ENCODE measurements at regions not wholly inside any gene's neighbourhood (a gene's known extent, or its start where the extent isn't known, plus 50 kb on each side); places are given as distances from the start of the nearest gene placed in this dataset.

GRCh38 chr6:170127151-170127550 is 163.7 kb downstream of the DLL1 start:
- Histone ChIP-seq H3K27ac (ENCODE audit: low read depth) (no peak overlapping the region), H3K79me2 (replicated peaks; ENCODE audit: insufficient read depth) (no peaks in the 10 kb centered on the region), H3K36me3 (ENCODE audit: insufficient read depth) (no peaks in the 10 kb centered on the region), H3F3A (replicated peaks; ENCODE audit: low read depth) (no peaks in the 10 kb centered on the region), H3K4me2 (no peak overlapping the region), H3K4me3 (no peak overlapping the region), H4K20me1 (replicated peaks; ENCODE audit: insufficient read depth) (no peaks in the 10 kb centered on the region), H2AFZ (no peak overlapping the region), H3K9me2 (ENCODE audit: insufficient read depth) (no peaks in the 10 kb centered on the region), H3K4me1 (ENCODE audit: insufficient read depth) (no peaks in the 10 kb centered on the region), H3K27me3 (ENCODE audit: insufficient read depth) (no peaks in the 10 kb centered on the region)
- 0 out of 3 replicates have a peak, but pooled peaks cover 3% of the 10 kb centered on the region for H3K9me3 Mint-ChIP-seq
- no peaks in the 10 kb centered on the region for H3K36me3 Mint-ChIP-seq (ENCODE audit: low read depth)
- no peak overlapping the region for H3K27ac Mint-ChIP-seq
- no peak overlapping the region for H3K4me3 Mint-ChIP-seq
- DNase-seq (ENCODE audit: low spot score) (no peak), ATAC-seq (no peak)
- H3K4me1 Mint-ChIP-seq, result no peaks in the 10 kb centered on the region; the same call in 2 of the 3 replicates
- peaks cover 6% of the 10 kb centered on the region for H3K27me3 Mint-ChIP-seq (ENCODE audit: insufficient read depth, low read depth, poor library complexity)
- TF ChIP-seq POLR2AphosphoS5 (IDR thresholded peaks at IDR 0.05; ENCODE audit: low read depth) (no peak), ZNF331 (CRISPR knock-in tag; IDR thresholded peaks at IDR 0.05; ENCODE audit: low read depth) (peak; percentile 65), ZNF462 (CRISPR knock-in tag; IDR thresholded peaks at IDR 0.05) (no peak)

GRCh38 chr6:170125456-170126300 is 165.2 kb downstream of the DLL1 start:
- Mint-ChIP-seq H3K4me3 (no peak overlapping the region), H3K27me3 (ENCODE audit: insufficient read depth, low read depth, poor library complexity) (peaks cover 6% of the 10 kb centered on the region), H3K4me1 (no peaks in the 10 kb centered on the region; the same call in 2 of the 3 replicates), H3K36me3 (ENCODE audit: low read depth) (peaks cover 3% of the 10 kb centered on the region; the same call in 2 of the 3 replicates), H3K9me3 (peaks cover 15% of the 10 kb centered on the region), H3K27ac (no peak overlapping the region)
- H3K27ac ChIP-seq (ENCODE audit: low read depth), result no peak overlapping the region
- H3K79me2 ChIP-seq (replicated peaks; ENCODE audit: insufficient read depth), result no peaks in the 10 kb centered on the region
- ATAC-seq (no peak), DNase-seq (ENCODE audit: low spot score) (no peak)
- H3K27me3 ChIP-seq (ENCODE audit: insufficient read depth), result no peaks in the 10 kb centered on the region
- H4K20me1 ChIP-seq (replicated peaks; ENCODE audit: insufficient read depth), result no peaks in the 10 kb centered on the region
- no peak overlapping the region for H3K4me2 ChIP-seq
- no peaks in the 10 kb centered on the region for H3K4me1 ChIP-seq (ENCODE audit: insufficient read depth)
- no peak overlapping the region for H3K4me3 ChIP-seq
- no peaks in the 10 kb centered on the region for H3F3A ChIP-seq (replicated peaks; ENCODE audit: low read depth)
- H2AFZ ChIP-seq, result no peak overlapping the region
- no peaks in the 10 kb centered on the region for H3K9me2 ChIP-seq (ENCODE audit: insufficient read depth)
- peaks cover 9% of the 10 kb centered on the region; the same call in 1 of the 2 replicates for H3K36me3 ChIP-seq (ENCODE audit: insufficient read depth)
- TF ChIP-seq ZNF462 (CRISPR knock-in tag; IDR thresholded peaks at IDR 0.05), result no peak

Measured in GM23338 (cell line).